PC-3 (cell line): ENCODE measurements at regions not wholly inside any gene's neighbourhood (a gene's known extent, or its start where the extent isn't known, plus 50 kb on each side); places are given as distances from the start of the nearest gene placed in this dataset.
"Not testable (repeated sequence)": the region's sequence is repeated elsewhere in the genome, so short reads cannot be mapped to it uniquely, and the experiment has no call there.

Experiments used
- ATAC-seq: fragments of 200-7000 bp; cut with Tn5 transposase; 2 replicates; pipeline ENCODE4 v1.9.1; 2020; ENCODE audit warnings: mild to moderate bottlenecking, moderate library complexity
- BruUV-seq: library from RNA; stranded (reverse); fragments of 400-500 nt; replicated peaks from 2 replicates; lab custom pipeline; 2021; lab: Mats Ljungman, UMichigan
- CTCF ChIA-PET: fragments of 300-600 bp; sonication (Branson Sonifier 250); formaldehyde crosslinking; loops from one replicate; lab custom pipeline; 2022; ENCODE audit warnings: antibody characterized with exemption; lab: Charles Lee
- POLR2A ChIA-PET: fragments of 300-600 bp; sonication (Branson Sonifier 250); formaldehyde crosslinking; loops from one replicate; lab custom pipeline; 2022; ENCODE audit warnings: antibody characterized with exemption; ENCODE audit not compliant: unreplicated experiment; lab: Charles Lee
- DNase-seq: peaks from one replicate; pipeline ENCODE4 v3.0.0-alpha.2; 2015
- H2AFZ ChIP-seq: fragments of 300-600 bp; sonication (generic); 2 replicates; pipeline ENCODE4 v1.6.0; 2016; ENCODE audit warnings: antibody characterized with exemption, low read length
- H3F3A ChIP-seq: fragments of 300-600 bp; sonication (generic); one replicate; pipeline ENCODE4 v1.6.0; 2017; ENCODE audit warnings: antibody characterized with exemption, low read length, control low read depth, mild to moderate bottlenecking; ENCODE audit not compliant: unreplicated experiment
- H3K27ac ChIP-seq: fragments of 300-600 bp; sonication (generic); 2 replicates; pipeline ENCODE4 v1.5.1; 2016; ENCODE audit warnings: mild to moderate bottlenecking, low read length
- H3K27me3 ChIP-seq: fragments of 300-600 bp; sonication (generic); 2 replicates; pipeline ENCODE4 v1.6.1; 2016; ENCODE audit warnings: low read length, mixed read lengths
- H3K36me3 ChIP-seq: fragments of 300-600 bp; sonication (generic); 2 replicates; pipeline ENCODE4 v1.6.1; 2016; ENCODE audit warnings: low read depth, mixed run types, low read length, mixed read lengths
- H3K4me1 ChIP-seq: fragments of 300-600 bp; sonication (generic); 2 replicates; pipeline ENCODE4 v1.5.1; 2016; ENCODE audit warnings: low read length; ENCODE audit not compliant: insufficient read depth
- H3K4me2 ChIP-seq: fragments of 300-600 bp; sonication (generic); 2 replicates; pipeline ENCODE4 v1.6.0; 2016; ENCODE audit warnings: low read length
- H3K4me3 ChIP-seq: fragments of 300-600 bp; sonication (generic); 2 replicates; pipeline ENCODE4 v1.5.1; 2016; ENCODE audit warnings: mild to moderate bottlenecking, low read length, mixed read lengths
- H3K79me2 ChIP-seq: fragments of 300-600 bp; sonication (generic); 2 replicates; pipeline ENCODE4 v1.6.1; 2017; ENCODE audit warnings: low read length, mixed read lengths
- H3K9ac ChIP-seq: fragments of 300-600 bp; sonication (generic); 2 replicates; pipeline ENCODE4 v1.6.0; 2016; ENCODE audit warnings: mild to moderate bottlenecking, low read length
- H3K9me2 ChIP-seq: fragments of 300-600 bp; sonication (generic); replicated peaks from 2 replicates; pipeline ENCODE4 v1.6.1; 2016; ENCODE audit warnings: mixed run types, low read length, mixed read lengths
- H3K9me3 ChIP-seq: fragments of 300-600 bp; sonication (generic); 2 replicates; pipeline ENCODE4 v1.6.1; 2016; ENCODE audit warnings: low read length, mixed read lengths
- H4K20me1 ChIP-seq: fragments of 300-600 bp; sonication (generic); 2 replicates; pipeline ENCODE4 v1.6.1; 2016; ENCODE audit warnings: low read length, mixed read lengths
- EZH2 ChIP-seq: fragments of 300-600 bp; sonication (generic); IDR thresholded peaks from one replicate; pipeline ENCODE4 v1.6.1; 2017; ENCODE audit warnings: antibody characterized with exemption, mild to moderate bottlenecking, low read length; ENCODE audit not compliant: unreplicated experiment
- EZH2phosphoT487 ChIP-seq: fragments of 300-600 bp; sonication (generic); IDR thresholded peaks from 2 replicates; pipeline ENCODE4 v1.6.1; 2018; ENCODE audit warnings: mild to moderate bottlenecking, antibody characterized with exemption, low read length, borderline replicate concordance
- intact Hi-C: fragments of 100-400 bp; cut with micrococcal nuclease; formaldehyde crosslinking; loops from 2 replicates; pipeline ENCODE4 v1.9.0; 2023
- TF ChIP-seq, protein P1 (sequence below): fragments of 300-600 bp; sonication (generic); conservative IDR thresholded peaks from 2 replicates; pipeline ENCODE4 v1.5.1; 2017; ENCODE audit warnings: antibody characterized with exemption, low read depth, mild to moderate bottlenecking, low read length

DNA sequence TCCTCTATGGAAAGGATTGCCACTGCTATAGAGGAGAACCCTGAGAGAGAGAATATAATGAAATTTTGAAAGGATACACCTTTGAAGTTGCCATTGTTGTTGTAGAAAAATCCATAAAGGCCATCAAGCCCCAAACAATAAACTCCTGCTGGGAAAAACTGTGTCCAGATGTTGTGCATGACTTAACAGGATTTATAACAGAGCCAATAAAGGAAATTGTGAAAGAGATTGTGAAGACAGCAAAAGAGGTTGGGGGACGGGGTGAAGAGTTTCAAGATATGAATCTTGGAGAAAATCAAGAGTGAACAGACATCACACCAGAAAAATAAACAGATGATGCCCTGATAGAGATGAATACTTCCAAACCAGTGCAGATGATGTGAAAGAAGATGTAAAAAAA, 396.4 kb downstream of the BCKDHB start:
- Histone ChIP-seq H3K27me3 (no peaks in the 10 kb centered on the region), H3K27ac (no peak overlapping the region), H3K4me2 (no peak overlapping the region), H3F3A (no peaks in the 10 kb centered on the region), H3K79me2 (no peaks in the 10 kb centered on the region), H3K9me2 (no peaks in the 10 kb centered on the region), H3K4me1 (no peaks in the 10 kb centered on the region), H3K4me3 (no peak overlapping the region), H2AFZ (no peak overlapping the region), H3K36me3 (no peaks in the 10 kb centered on the region), H3K9me3 (no peaks in the 10 kb centered on the region), H4K20me1 (no peaks in the 10 kb centered on the region), H3K9ac (no peak overlapping the region)
- POLR2A ChIA-PET, result no interaction called here
- ATAC-seq, result no peak
- no TSS peak for BruUV-seq
- no peak for TF ChIP-seq EZH2phosphoT487
- TF ChIP-seq, protein P1, sequence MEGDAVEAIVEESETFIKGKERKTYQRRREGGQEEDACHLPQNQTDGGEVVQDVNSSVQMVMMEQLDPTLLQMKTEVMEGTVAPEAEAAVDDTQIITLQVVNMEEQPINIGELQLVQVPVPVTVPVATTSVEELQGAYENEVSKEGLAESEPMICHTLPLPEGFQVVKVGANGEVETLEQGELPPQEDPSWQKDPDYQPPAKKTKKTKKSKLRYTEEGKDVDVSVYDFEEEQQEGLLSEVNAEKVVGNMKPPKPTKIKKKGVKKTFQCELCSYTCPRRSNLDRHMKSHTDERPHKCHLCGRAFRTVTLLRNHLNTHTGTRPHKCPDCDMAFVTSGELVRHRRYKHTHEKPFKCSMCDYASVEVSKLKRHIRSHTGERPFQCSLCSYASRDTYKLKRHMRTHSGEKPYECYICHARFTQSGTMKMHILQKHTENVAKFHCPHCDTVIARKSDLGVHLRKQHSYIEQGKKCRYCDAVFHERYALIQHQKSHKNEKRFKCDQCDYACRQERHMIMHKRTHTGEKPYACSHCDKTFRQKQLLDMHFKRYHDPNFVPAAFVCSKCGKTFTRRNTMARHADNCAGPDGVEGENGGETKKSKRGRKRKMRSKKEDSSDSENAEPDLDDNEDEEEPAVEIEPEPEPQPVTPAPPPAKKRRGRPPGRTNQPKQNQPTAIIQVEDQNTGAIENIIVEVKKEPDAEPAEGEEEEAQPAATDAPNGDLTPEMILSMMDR, result no peak
- no peak for TF ChIP-seq EZH2
- DNase-seq, result no peak
- intact Hi-C loops, result no loop called here
- CTCF ChIA-PET, result no interaction called here

DNA sequence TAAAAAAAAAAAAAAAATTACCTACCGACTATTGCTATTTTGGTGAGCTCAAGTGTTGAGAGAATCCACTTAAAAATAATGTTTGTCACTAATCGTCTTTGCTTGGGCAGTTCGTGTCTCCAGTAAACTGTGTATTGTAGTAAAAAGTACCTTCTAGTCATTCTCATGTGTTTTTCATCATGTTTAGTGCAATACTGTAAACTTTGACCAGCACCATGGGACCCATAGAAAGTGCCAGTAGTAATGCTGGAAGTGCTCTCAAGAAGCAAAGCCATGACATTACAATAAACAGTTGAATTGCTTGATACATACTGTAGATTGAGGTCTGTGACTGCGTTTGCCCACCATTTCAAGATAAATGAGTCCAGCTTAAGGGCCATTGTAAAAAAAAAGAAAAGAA, 395.2 kb downstream of the BCKDHB start:
- no peaks in the 10 kb centered on the region for H4K20me1 ChIP-seq
- intact Hi-C loops, result no loop called here
- no peaks in the 10 kb centered on the region for H3K9me2 ChIP-seq
- DNase-seq (no peak), ATAC-seq (no peak)
- TF ChIP-seq EZH2 (no peak), EZH2phosphoT487 (no peak)
- TF ChIP-seq, protein P1, result no peak
- no peak overlapping the region for H2AFZ ChIP-seq
- no peak overlapping the region for H3K27ac ChIP-seq
- no peaks in the 10 kb centered on the region for H3K79me2 ChIP-seq
- H3K36me3 ChIP-seq, result no peaks in the 10 kb centered on the region
- H3K27me3 ChIP-seq, result no peaks in the 10 kb centered on the region
- no peaks in the 10 kb centered on the region for H3K9me3 ChIP-seq
- no peak overlapping the region for H3K4me3 ChIP-seq
- no peak overlapping the region for H3K4me2 ChIP-seq
- H3K4me1 ChIP-seq, result no peaks in the 10 kb centered on the region
- no peak overlapping the region for H3K9ac ChIP-seq
- POLR2A ChIA-PET, result no interaction called here
- BruUV-seq, result no TSS peak
- no peaks in the 10 kb centered on the region for H3F3A ChIP-seq
- CTCF ChIA-PET, result no interaction called here

DNA sequence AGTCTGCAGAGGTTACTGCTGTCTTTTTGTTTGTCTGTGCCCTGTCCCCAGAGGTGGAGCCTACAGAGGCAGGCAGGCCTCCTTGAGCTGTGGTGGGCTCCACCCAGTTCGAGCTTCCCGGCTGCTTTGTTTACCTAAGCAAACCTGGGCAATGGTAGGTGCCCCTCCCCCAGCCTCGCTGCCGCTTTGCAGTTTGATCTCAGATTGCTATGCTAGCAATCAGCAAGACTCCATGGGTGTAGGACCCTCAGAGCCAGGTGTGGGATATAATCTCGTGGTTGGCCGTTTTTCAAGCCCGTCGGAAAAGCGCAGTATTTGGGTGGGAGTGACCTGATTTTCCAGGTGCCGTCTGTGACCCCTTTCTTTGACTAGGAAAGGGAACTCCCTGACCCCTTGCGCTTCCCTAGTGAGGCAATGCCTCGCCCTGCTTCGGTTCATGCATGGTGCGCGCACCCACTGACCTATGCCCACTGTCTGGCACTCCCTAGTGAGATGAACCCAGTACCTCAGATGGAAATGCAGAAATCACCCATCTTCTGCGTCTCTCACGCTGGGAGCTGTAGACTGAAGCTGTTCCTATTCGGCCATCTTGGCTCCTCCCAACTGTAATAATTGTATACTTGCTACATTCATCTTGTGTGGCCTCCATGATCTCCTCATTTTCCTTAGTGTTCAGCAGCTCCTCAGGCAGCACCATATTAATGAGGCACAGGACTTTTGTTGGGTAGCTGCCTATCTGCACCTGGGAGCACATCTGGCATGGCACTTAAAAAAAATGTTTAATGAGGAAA, 391.4 kb downstream of the BCKDHB start:
- H3K27me3 ChIP-seq, CTCF ChIA-PET, H3K9ac ChIP-seq, H3K79me2 ChIP-seq, BruUV-seq, intact Hi-C loops, H3K4me3 ChIP-seq, H4K20me1 ChIP-seq, H3K4me1 ChIP-seq, H3K27ac ChIP-seq, DNase-seq, H3K9me2 ChIP-seq, H3K36me3 ChIP-seq, H2AFZ ChIP-seq, ATAC-seq, H3K9me3 ChIP-seq, H3F3A ChIP-seq, H3K4me2 ChIP-seq, POLR2A ChIA-PET: not testable (repeated sequence)
